ENCODE measurements at regions not wholly inside any gene's neighbourhood (a gene's known extent, or its start where the extent isn't known, plus 50 kb on each side); places are given as distances from the start of the nearest gene placed in this dataset.
"Not testable (repeated sequence)": the region's sequence is repeated elsewhere in the genome, so short reads cannot be mapped to it uniquely, and the experiment has no call there.

- Mint-ChIP-seq H3K4me3 (no peak overlapping the region), H3K9me3 (no peaks in the 10 kb centered on the region)
These were observed 154.3 kb upstream of the GNAI1 start for GRCh38 chr7:79980376-79980775.

DNA sequence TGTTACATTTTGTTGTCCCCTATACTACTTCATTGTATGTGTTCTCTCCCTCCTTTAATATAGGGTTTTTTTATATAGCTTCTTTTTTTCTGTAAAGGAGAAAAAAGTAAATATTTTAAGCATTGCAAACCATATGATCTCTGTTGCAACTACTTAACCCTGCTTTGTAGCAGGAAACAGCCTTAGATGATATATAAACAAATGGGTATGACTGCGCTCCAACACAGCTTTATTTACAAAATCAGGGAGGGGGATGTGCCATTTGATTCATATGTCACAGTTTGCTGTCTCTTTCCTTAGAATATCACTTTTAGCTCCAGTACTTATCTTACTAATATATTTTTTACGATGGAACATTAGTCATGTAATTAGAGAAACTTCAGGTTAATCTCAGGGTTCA is 155.2 kb upstream of the GNAI1 start:
- TF ChIP-seq CTCF (conservative IDR thresholded peaks at IDR 0.05): no peak
- no peak overlapping the region for H3K4me3 Mint-ChIP-seq
- DNase-seq (ENCODE audit: extremely low spot score, unreplicated experiment): no peak
- no peaks in the 10 kb centered on the region for H3K36me3 Mint-ChIP-seq
- H3K4me1 Mint-ChIP-seq (ENCODE audit: unreplicated experiment): peaks cover 3% of the 10 kb centered on the region
- no peaks in the 10 kb centered on the region for H3K9me3 Mint-ChIP-seq
- no peak overlapping the region for H3K27ac Mint-ChIP-seq
- no peaks in the 10 kb centered on the region for H3K27me3 Mint-ChIP-seq

More at GRCh38 chr7:79980376-79980775, 154.3 kb upstream of the GNAI1 start:
- Mint-ChIP-seq H3K27ac (no peak overlapping the region), H3K36me3 (no peaks in the 10 kb centered on the region), H3K27me3 (no peaks in the 10 kb centered on the region), H3K4me1 (ENCODE audit: unreplicated experiment) (peaks cover 3% of the 10 kb centered on the region)
- TF ChIP-seq CTCF (conservative IDR thresholded peaks at IDR 0.05): no peak
- no peak for DNase-seq (ENCODE audit: extremely low spot score, unreplicated experiment)

GRCh38 chr7:79977481-79977880 is 157.2 kb upstream of the GNAI1 start:
- no peaks in the 10 kb centered on the region for H3K9me3 Mint-ChIP-seq
- H3K36me3 Mint-ChIP-seq: no peaks in the 10 kb centered on the region
- TF ChIP-seq CTCF (conservative IDR thresholded peaks at IDR 0.05): no peak
- H3K27me3 Mint-ChIP-seq: no peaks in the 10 kb centered on the region
- no peak overlapping the region for H3K27ac Mint-ChIP-seq
- H3K4me3 Mint-ChIP-seq: no peak overlapping the region
- peaks cover 3% of the 10 kb centered on the region for H3K4me1 Mint-ChIP-seq (ENCODE audit: unreplicated experiment)
- DNase-seq (ENCODE audit: extremely low spot score, unreplicated experiment): no peak

GRCh38 chr7:79976711-79977020 is 158.0 kb upstream of the GNAI1 start:
- H3K4me3 Mint-ChIP-seq; H3K4me1 Mint-ChIP-seq (ENCODE audit: unreplicated experiment); DNase-seq (ENCODE audit: extremely low spot score, unreplicated experiment); H3K9me3 Mint-ChIP-seq; H3K27ac Mint-ChIP-seq; H3K27me3 Mint-ChIP-seq; H3K36me3 Mint-ChIP-seq: not testable (repeated sequence)

DNA sequence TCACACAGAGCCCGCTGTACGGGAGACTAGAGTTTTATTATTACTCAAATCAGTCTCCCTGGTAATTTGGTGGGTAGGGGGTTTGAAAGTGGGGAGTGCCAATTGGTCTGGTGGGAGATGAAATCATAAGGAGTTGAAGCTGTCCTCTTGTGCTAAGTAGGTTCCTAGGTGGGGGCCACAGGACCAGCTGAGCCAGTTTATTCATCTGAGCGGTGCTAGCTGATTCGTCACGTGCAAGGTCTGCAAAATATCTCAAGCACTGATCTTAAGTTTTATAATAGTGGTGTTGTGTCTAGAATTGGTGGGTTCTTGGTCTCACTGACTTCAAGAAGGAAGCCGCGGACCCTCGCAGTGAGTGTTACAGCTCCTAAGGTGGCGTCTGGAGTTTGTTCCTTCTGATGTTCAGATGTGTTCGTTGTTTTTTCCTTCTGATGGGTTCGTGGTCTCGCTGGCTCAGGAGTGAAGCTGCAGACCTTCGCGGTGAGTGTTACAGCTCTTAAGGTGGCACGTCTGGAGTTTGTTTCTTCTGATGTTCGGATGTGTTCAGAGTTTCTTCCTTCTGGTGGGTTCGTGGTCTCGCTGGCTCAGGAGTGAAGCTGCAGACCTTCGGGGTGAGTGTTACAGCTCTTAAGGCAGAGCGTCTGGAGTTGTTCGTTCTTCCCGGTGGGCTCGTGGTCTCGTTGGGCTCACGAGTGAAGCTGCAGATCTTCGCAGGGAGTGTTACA is 158.5 kb upstream of the GNAI1 start:
- H3K36me3 Mint-ChIP-seq; H3K27ac Mint-ChIP-seq; H3K27me3 Mint-ChIP-seq; DNase-seq (ENCODE audit: extremely low spot score, unreplicated experiment); H3K4me1 Mint-ChIP-seq (ENCODE audit: unreplicated experiment); H3K9me3 Mint-ChIP-seq; H3K4me3 Mint-ChIP-seq: not testable (repeated sequence)

- TF ChIP-seq CTCF (conservative IDR thresholded peaks at IDR 0.05): no peak
- H3K27me3 Mint-ChIP-seq: no peaks in the 10 kb centered on the region
- H3K36me3 Mint-ChIP-seq: no peaks in the 10 kb centered on the region
- no peaks in the 10 kb centered on the region for H3K9me3 Mint-ChIP-seq
- H3K27ac Mint-ChIP-seq: no peak overlapping the region
- no peaks in the 10 kb centered on the region for H3K4me1 Mint-ChIP-seq (ENCODE audit: unreplicated experiment)
- no peak for DNase-seq (ENCODE audit: extremely low spot score, unreplicated experiment)
- no peak overlapping the region for H3K4me3 Mint-ChIP-seq
These were observed 161.2 kb upstream of the GNAI1 start for GRCh38 chr7:79973455-79973854.

DNA sequence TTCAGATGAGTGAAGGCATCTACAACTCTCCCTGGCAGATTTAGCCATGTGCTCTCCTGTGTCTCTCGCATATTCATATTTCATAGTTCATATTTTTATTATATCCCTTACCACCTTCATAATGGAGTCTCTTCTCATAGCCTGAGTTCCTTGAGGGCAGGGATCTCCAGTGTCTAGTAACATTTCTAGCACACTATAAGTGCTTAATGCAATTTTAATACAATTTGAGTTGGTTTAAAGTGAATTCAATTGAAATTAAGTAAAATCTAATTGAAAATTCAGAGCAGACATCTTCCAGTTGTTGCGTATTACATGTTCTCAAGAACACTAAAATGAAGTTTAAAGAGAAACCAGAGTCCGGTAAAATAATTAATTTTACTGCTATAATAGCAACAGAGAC is 163.6 kb upstream of the GNAI1 start:
- Mint-ChIP-seq H3K4me1 (ENCODE audit: unreplicated experiment) (no peaks in the 10 kb centered on the region), H3K27me3 (no peaks in the 10 kb centered on the region), H3K9me3 (no peaks in the 10 kb centered on the region), H3K27ac (no peak overlapping the region), H3K4me3 (no peak overlapping the region), H3K36me3 (no peaks in the 10 kb centered on the region)
- no peak for TF ChIP-seq CTCF (conservative IDR thresholded peaks at IDR 0.05)
- no peak for DNase-seq (ENCODE audit: extremely low spot score, unreplicated experiment)

Measured in type B pancreatic cell (in vitro differentiated cells).